Fibroblast of the conjunctiva (primary cell): ENCODE measurements at regions not wholly inside any gene's neighbourhood (a gene's known extent, or its start where the extent isn't known, plus 50 kb on each side); places are given as distances from the start of the nearest gene placed in this dataset.
A peak's percentile ranks its signal among the peaks of the same experiment; 100 is the strongest.

Experiments used
- DNase-seq: peaks from one replicate; pipeline ENCODE4 v3.0.0-alpha.2; 2010; ENCODE audit warnings: low read depth

GRCh38 chr21:27112186-27112585 lies 145.3 kb upstream of the ADAMTS5 start:
- DNase-seq = no peak

GRCh38 chr21:27110956-27111355 lies 144.1 kb upstream of the ADAMTS5 start:
- DNase-seq = no peak

- DNase-seq = no peak
Measured at GRCh38 chr21:27108701-27109100, 141.8 kb upstream of the ADAMTS5 start.

GRCh38 chr21:27108228-27108627 lies 141.3 kb upstream of the ADAMTS5 start:
- DNase-seq = no peak

GRCh38 chr21:27104846-27105431 lies 138.1 kb upstream of the ADAMTS5 start:
- DNase-seq = peak; percentile 12

GRCh38 chr21:27103768-27104167 lies 136.9 kb upstream of the ADAMTS5 start:
- DNase-seq = no peak

GRCh38 chr21:27101523-27101922 lies 134.6 kb upstream of the ADAMTS5 start:
- DNase-seq = peak; percentile 13

- DNase-seq = no peak
Measured at GRCh38 chr21:27094184-27094948, 127.5 kb upstream of the ADAMTS5 start.

- DNase-seq = no peak
Measured at GRCh38 chr21:27086630-27087029, 119.7 kb upstream of the ADAMTS5 start.

GRCh38 chr21:27086186-27086585 lies 119.3 kb upstream of the ADAMTS5 start:
- no peak for DNase-seq

- DNase-seq = no peak
Measured at GRCh38 chr21:27085387-27085786, 118.5 kb upstream of the ADAMTS5 start.

GRCh38 chr21:27083144-27083543 lies 116.3 kb upstream of the ADAMTS5 start:
- DNase-seq = no peak

- DNase-seq = no peak
Measured at GRCh38 chr21:27082431-27083010, 115.6 kb upstream of the ADAMTS5 start.

GRCh38 chr21:27079636-27080240 lies 112.8 kb upstream of the ADAMTS5 start:
- DNase-seq = no peak

- DNase-seq = no peak
Measured at GRCh38 chr21:27078915-27079314, 112.0 kb upstream of the ADAMTS5 start.

- DNase-seq = no peak
Measured at GRCh38 chr21:27077501-27077900, 110.6 kb upstream of the ADAMTS5 start.

GRCh38 chr21:27076025-27076424 lies 109.1 kb upstream of the ADAMTS5 start:
- DNase-seq = no peak

- DNase-seq = no peak
Measured at GRCh38 chr21:27070861-27071670, 104.2 kb upstream of the ADAMTS5 start.

- no peak for DNase-seq
Measured at GRCh38 chr21:27068811-27069210, 101.9 kb upstream of the ADAMTS5 start.

GRCh38 chr21:27067226-27067625 lies 100.3 kb upstream of the ADAMTS5 start:
- no peak for DNase-seq

GRCh38 chr21:27062443-27062842 lies 95.6 kb upstream of the ADAMTS5 start:
- peak; percentile 26 for DNase-seq

GRCh38 chr21:27061770-27062169 lies 94.9 kb upstream of the ADAMTS5 start:
- DNase-seq = no peak
